K562 (cell line): ENCODE measurements at regions not wholly inside any gene's neighbourhood (a gene's known extent, or its start where the extent isn't known, plus 50 kb on each side); places are given as distances from the start of the nearest gene placed in this dataset.

ENCODE experiments used
- ARID1B ChIP-seq: fragments of 450-650 bp; IDR thresholded peaks from 2 replicates; pipeline ENCODE4 v1.6.1; 2016; ENCODE audit warnings: antibody characterized with exemption, mild to moderate bottlenecking, inconsistent platforms
- JUND ChIP-seq, 2 experiments: IDR thresholded peaks; 2 replicates in 1 of 2; 3 replicates in 1 of 2; pipeline ENCODE4 v1.6.1; 2011; ENCODE audit warnings: borderline replicate concordance in 2 of 2, low read depth in 2 of 2, low read length in 2 of 2, improper control_type of control experiment in 1 of 2, missing biosample characterization in 1 of 2, missing genetic modification characterization in 1 of 2, missing genetic modification reagents in 1 of 2
- KLF16 ChIP-seq: IDR thresholded peaks from 2 replicates; pipeline ENCODE4 v1.6.1; 2016; ENCODE audit warnings: antibody characterized with exemption
- NR2C1 ChIP-seq, 2 experiments: fragments of 450-650 bp; IDR thresholded peaks; 2 replicates each; pipeline ENCODE4 v1.6.1; 2017; ENCODE audit warnings: mild to moderate bottlenecking in 2 of 2, antibody characterized with exemption in 1 of 2, inconsistent platforms in 1 of 2, missing compliant biosample characterization in 1 of 2, missing genetic modification characterization in 1 of 2
- THAP12 ChIP-seq: fragments of 250-450 bp; sonication (Bioruptor Pico); IDR thresholded peaks from 2 replicates; pipeline ENCODE4 v1.9.0; 2021; ENCODE audit warnings: mild to moderate bottlenecking, inconsistent platforms
- TF ChIP-seq, protein P1 (sequence below), 2 experiments: fragments of 450-650 bp in 1 of 2; sonication (generic) in 1 of 2; formaldehyde crosslinking in 1 of 2; IDR thresholded peaks in 1 of 2; conservative IDR thresholded peaks in 1 of 2; 2 replicates each; pipeline versions ENCODE4 v1.6.1 to v1.8.1; 2016 to 2023; ENCODE audit warnings: mild to moderate bottlenecking in 2 of 2, moderate library complexity in 2 of 2, inconsistent platforms in 1 of 2, missing genetic modification reagents in 1 of 2

- no peak for TF ChIP-seq THAP12 (CRISPR knock-in tag)
- no peak for TF ChIP-seq JUND (IDR thresholded peaks at IDR 0.05; ENCODE audit: borderline replicate concordance, low read depth, low read length)
- no peak for TF ChIP-seq JUND (tag; IDR thresholded peaks at IDR 0.05; ENCODE audit: borderline replicate concordance, low read depth, low read length)
- no peak for TF ChIP-seq ARID1B
- no peak for TF ChIP-seq KLF16
- TF ChIP-seq, protein P1, sequence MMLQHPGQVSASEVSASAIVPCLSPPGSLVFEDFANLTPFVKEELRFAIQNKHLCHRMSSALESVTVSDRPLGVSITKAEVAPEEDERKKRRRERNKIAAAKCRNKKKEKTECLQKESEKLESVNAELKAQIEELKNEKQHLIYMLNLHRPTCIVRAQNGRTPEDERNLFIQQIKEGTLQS (IDR thresholded peaks at IDR 0.05): no peak
- TF ChIP-seq, protein P1 (CRISPR knock-in tag; conservative IDR thresholded peaks at IDR 0.05): no peak
- no peak for TF ChIP-seq NR2C1 (IDR thresholded peaks at IDR 0.05)
- no peak for TF ChIP-seq NR2C1 (tag; IDR thresholded peaks at IDR 0.05)
Observed at GRCh38 chr2:224272237-224272910, 129.5 kb downstream of the FAM124B start (continued).
